ENCODE measurements at regions not wholly inside any gene's neighbourhood (a gene's known extent, or its start where the extent isn't known, plus 50 kb on each side); places are given as distances from the start of the nearest gene placed in this dataset.

DNA sequence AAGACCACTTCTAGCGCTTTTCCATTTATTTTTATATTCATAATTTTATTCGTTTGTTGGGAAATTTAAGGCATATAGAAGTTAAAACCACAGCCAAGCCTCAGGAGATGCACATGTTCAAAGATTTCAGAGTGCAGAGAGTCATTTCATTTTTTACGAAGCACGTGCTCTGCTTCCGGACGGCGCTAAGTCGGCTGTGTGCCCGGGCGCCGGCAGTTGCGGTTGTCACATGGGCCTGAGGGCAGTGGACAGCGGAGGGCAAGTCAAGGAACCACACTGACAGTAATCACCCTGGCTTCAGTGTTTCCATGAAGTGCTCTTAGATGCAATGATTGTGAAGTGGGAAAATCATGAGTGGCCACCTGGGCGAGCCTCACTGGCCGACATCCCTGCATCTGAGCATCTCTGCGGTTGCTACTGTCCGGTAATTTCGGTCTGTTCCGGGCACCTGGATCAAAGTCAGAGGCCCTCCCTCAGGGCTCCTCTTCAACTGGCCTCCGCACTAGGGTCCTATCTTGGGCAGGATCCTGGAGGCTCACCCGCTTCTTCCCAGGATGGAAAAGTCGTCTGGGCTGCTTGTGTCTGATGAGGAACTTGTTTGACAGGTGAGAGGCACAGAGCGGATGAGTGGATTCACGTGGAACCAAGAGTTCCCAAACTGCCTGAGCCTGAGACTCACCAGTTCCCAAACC is 90.8 kb downstream of the DACT2 start:
- no peak for DNase-seq (ENCODE audit: low spot score)

DNA sequence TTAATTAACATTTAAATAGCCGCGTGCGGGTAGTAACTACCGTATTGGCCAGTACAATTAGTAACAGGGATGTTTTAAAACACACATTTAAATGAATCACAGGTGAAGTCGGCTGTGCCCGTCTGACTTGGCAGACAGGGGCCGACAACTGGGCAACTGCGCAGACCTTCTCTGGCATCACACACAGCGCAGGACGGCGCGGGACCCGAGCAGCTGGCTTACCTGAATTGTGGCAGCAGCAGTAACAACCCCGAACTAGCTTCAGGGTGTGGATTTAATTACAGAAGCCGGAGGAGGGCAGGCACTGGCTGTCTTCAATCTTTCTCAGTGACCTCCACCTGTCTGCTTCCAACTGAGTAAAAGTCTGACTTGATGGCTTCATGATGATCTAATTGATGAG is 91.7 kb downstream of the DACT2 start:
- DNase-seq (ENCODE audit: low spot score), result no peak

DNA sequence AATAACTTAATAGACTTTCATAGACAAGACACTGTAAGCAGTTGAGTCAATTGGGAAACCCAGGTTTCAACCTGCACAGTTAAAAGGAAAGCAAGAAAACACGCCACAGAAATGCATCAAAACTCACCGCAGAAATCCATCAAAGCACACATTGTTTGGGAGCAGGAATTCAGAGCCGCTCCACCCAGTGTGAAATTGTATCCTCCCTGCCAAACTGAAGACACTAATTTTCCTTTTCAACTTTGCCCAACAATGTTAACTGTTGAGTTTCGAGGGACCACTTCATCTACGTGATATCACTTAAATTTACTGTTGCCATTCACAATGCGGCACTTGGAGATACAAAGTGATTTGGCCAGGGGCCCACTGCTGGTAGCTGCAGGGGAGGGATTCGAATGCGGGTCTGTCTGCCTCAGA is 92.7 kb downstream of the DACT2 start:
- DNase-seq (ENCODE audit: low spot score), result no peak

DNA sequence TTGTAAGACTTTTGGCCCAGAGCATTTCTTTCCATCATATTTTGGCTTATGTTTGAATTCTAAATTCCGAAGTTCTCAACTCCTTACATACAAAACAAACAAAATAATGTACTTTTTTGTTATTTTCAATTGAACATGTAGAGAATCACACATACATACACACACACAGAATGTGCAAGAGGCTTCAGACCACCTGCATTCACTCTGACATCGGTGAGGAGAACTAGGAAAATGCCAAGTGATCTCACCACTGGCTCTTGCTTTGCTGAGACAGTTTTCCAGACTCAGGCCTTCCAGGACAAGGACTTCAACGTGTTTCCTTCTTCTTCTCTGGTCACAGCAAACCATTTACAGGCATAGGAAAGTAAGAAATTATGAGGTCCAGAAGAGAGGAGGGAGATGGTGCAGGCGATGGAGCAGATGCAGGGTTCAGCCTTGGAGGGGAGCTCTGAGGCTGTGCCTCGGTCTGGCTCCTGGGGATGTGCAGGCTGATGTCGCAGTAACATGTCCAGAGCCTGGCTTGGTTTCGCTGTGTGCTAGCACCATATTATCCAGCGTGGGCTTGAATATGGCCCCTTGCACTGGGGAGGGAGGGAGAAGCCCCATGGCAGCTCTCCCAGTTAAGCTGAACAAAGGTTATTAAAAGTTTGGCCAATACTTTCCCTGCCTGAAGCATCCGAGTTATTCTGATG is 93.4 kb downstream of the DACT2 start:
- DNase-seq (ENCODE audit: low spot score), result peak; percentile 79

DNA sequence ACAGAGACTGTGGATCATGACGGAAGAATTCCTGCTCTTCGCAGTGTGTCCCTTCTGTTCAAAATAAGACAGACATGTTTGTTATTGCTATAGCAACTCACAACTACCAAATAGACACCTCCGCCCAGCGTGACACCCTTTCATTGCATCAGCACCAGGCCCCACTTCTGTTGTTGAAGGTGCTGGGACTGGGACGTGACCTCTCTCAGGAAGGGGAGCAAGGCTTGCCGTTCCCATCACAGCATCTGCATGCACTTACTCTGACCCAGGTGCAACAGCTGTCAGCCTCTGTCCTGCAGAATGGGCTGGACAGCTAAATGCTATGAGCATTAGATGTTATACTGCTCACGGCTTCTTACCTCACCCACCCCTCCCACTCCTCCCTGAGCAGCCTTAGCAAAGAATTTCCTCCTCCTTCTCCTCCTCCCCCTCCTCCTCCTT is 94.1 kb downstream of the DACT2 start:
- DNase-seq (ENCODE audit: low spot score), result no peak

DNA sequence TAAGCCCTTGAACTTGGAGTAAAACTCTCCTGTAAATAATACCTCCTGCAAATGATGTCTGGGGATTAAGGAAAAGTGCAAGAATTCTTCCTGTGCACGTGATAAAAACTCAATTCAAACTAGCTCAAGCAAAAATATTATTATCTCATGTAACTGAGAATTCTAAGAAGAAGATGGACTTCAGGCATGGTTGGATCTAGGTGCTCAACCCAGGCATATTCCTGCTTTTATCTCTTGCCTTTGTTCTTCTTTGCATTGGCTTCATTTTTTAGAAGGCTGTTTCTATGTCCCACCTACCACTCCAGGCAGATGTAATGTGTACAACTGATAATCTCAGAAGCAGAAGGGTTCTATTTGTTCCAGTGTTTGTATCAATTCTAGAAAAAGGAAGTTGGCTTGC is 95.8 kb downstream of the DACT2 start:
- no peak for DNase-seq (ENCODE audit: low spot score)

DNA sequence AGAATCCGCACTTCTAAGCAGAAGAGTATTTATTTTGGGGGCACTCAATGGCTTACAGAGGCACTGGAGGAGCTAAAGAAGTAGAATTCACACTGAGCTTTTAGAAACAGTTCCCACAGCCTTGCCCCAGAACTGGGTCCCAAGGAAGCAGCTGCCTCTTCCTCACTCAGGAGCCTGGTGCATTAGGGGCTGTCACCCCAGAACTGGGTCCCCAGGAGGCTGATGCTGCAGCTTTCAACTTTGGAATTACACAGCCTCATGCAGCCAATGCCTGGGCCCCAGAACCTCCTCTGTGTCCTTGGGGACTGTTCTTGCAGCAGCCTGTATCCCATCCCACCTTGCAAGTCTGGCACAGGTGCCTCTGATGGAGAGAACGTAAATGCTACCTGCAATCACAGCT is 96.4 kb downstream of the DACT2 start:
- DNase-seq (ENCODE audit: low spot score), result no peak

DNA sequence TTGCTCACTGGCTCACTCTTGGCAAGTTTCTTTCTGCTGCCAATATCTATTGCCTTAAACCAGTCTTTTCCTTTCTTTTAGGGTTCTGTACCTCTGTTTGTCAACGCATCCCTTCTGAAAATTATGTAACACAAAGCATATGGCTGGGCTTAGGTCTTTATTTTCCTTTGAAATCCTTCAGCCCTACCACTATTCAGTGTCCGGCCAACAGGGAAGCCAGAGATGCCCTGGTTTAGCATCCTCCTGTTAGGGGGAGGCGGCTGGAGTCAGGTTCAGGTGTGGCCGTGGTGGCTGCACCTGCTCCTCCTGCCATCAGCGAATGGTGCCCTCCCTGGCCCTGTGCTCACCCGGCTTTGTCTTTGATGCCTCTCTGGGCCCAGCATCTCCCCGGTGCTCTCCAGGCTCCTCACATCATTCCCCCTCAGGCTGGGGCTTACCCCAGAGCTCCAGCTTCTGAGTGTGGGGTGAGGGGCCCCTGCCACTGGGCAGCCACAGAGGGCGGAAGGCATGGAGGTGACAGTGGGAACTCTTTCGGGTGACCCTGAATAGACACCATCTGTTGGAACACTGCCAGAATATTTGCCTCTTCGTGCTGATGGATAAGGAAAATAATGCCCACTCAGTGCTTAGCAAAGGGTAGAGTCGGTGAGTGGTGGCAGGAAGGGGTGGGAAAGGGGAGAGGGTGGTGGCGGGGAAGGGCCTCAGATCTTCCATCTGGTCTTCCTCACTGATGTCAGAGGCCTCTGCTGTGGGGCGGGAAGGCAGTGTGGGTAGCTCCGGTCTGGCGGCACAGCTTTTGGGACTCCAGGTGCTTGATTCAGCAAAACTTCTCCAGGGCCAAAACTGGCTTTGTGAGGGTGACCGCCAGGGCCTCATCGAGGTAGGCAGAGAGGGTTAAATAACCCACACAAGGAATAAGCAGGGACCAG is 97.2 kb downstream of the DACT2 start:
- DNase-seq (ENCODE audit: low spot score), result no peak

DNA sequence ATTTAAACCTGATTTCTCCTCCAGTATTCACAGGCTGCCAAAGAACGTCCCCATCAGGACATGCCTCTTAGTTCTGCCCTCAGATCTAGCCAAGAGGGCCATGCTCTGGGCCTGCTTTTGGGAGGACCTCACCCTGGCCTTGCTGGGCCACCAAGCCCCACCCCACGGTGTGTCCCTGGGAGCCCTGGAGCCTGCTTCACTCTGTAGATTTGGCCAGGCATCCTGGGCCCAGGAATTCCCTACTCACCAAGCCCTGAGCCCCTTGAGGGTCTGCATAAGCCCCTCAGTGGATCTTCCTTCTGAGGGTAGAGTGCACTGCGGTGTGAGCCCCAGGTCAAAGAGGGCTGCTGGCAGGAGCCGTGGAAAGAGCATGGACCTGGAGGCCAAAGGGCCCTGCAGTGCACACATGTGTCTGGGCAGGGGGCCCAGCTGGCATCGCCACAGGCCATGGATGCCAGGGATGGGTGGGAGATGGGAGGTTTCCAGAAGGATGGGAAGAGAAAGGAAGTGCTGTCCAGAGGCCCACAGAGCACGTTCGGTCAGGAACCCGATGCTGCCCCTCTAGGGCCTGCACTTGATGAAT is 98.0 kb downstream of the DACT2 start:
- DNase-seq (ENCODE audit: low spot score), result no peak

DNA sequence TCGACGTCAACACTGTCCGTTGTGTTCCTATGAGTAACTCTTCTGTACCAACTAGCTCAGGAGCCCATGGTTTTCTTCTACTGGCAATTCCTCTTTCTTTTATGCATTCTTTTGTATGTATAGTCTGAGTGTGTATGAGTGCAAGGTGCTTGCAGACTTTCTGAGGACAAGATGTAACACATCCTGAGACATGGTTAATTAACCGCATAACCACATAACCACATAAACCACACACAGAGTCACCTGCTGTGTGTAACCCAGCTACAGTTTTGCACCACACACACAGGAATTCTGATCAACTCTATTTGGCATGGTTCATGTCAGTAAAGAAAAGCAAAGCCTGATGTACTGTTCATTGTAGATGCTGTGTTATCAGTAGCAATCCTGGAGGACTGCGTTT is 98.6 kb downstream of the DACT2 start:
- no peak for DNase-seq (ENCODE audit: low spot score)

DNA sequence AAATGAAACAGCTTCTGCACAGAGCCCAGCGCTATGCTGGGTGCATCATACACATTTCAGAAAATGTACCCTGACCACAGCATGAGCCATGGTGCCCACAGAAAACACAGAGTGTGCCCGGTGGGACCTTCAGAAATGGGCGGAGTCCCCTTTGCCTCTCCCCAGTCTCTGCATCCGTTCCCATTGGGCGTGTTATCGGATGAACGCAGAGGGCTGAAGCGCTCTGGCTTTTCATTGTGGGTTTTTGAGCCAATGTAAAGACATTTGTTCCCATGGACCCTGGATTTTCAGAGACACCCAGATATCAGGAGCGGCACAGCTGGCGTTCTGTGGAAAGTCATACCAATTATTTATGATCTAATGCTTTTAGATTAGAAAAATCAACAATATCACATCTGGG is 99.8 kb downstream of the DACT2 start:
- DNase-seq (ENCODE audit: low spot score), result no peak

DNA sequence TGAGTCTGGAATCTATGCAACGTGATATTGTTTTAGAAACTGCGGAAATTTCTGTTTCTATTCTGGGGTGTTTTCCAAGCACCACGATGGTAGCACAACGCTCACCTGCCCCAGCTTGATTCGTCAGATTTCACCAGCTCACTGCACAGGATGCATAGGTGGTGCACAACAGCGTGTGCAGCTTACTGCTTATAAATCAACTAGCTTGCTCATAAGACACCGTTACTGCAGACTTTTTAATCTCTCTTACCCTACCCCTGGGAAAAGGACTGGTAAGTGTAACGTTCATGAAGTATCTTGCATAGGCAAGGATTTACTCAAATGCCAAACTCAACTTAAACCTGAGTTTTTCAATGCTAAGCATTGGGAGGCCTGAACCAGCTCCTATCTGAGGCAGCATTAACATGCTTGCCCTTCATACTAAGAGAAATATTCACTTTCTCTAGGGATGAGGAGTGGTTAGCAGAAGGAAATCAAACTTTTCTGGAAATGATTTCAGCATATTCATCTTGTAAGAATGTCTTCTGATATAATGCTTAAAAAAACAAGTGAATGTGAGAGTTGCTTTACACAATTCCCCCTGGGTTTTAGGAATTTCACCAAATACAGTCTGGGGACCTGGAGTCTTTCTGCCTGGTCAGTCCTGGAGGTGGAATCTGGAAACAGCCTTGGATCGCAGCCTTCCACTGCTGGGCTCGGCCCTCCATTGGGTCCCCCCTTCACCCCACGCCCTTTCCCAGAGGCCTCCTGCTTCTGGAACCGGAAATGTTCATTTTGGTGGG is 100.6 kb downstream of the DACT2 start:
- no peak for DNase-seq (ENCODE audit: low spot score)

DNA sequence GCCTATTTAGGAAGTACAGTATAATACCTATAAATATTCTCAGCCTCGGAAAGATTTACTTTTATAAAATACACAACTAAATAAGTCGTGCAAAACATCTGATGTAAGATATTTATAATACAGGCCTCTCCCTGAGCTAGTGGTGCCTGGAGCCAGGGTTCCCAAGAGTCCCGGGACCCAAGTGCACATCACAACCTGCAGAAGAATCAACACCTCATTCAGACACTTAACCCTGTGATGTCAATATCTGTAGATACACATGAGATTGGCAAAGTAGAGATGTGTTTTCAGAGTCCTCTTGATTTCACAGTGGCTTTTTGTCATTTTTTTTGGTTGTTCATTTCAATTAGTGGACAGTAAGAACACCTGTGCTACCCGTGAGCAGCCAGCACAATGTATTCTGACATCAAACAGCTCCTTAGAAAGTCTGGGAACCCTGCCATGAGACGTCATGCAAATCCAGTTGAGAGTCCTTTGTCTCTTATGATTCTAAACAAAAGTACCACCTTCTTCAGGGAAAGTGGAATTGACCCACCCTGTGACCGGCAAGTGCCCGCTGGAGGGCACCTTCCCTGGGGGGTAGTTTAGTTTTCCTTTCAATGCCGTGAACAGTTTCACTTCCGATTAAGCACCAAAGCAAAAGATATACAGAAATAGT is 101.6 kb downstream of the DACT2 start:
- DNase-seq (ENCODE audit: low spot score), result no peak

DNA sequence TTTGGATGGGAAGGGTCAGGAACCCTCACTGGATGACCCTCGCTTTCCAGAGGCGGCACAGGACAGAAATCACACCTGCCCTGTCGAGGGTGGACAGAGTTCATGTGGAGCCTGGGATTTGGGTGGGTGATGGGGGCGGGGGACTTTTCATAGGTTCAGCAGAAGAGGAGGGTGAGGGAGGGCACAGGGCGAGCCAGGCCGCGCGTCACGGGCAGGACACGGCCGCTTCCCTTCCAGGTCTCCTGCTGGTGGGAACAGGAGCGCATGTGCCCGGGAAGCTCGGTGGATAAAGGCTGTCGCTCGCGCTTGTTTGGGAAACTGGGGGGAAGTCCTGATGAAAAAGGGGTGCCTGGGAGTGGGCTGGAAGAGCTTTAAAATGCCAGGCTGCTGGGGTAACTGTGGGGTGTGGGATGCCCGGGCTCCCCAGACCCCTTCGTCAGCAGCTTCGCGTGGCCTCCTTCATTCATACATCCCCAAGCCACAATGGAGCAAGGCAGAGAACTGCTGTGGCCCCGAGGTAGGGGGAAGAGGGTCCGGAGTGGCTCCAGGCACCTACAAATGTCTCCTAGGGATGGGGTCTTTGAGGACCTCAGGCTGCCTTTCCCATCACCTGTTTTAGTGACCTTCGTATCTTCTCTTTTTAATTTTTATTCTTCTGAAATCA is 102.2 kb downstream of the DACT2 start:
- no peak for DNase-seq (ENCODE audit: low spot score)

DNA sequence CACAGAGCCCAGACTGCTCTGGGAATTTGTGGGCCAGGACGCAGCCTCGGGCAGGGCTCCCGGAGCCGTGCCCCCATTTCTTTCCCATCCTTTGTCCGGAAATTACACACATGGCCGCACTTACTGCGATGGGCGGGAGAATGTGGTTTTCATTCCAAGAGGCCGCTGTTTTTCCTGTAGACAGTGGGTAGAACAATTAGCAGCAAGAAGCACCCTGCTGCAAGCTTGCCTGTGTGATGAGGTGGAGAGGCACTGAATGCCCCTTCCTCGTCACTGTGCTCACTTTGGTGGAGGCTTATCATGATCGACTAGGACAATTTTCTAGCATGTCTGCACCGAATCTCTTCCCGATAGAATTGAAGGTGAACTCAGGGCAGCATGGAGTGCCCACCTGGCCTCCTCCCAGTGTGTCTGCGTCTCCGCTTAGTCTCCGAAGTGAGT is 102.8 kb downstream of the DACT2 start:
- DNase-seq (ENCODE audit: low spot score), result no peak

DNA sequence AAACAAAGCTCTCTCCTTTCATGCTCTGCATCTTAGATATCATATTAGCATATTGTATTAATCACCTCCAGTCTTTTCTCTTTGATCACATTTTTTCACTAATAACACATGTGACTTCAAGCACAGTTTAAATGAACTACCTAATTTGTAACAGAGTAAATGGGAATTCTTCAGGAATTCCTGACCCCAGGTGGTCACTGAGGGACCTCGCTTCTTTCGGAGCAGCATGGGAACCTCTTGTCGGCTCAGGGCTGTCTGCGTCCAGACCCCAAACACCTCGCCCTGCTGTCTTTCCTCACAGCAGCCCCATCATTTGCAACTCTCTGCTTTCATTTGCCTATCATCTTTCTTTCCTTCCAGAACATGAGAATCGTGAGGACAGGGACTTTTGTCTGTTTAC is 103.5 kb downstream of the DACT2 start:
- DNase-seq (ENCODE audit: low spot score), result no peak

DNA sequence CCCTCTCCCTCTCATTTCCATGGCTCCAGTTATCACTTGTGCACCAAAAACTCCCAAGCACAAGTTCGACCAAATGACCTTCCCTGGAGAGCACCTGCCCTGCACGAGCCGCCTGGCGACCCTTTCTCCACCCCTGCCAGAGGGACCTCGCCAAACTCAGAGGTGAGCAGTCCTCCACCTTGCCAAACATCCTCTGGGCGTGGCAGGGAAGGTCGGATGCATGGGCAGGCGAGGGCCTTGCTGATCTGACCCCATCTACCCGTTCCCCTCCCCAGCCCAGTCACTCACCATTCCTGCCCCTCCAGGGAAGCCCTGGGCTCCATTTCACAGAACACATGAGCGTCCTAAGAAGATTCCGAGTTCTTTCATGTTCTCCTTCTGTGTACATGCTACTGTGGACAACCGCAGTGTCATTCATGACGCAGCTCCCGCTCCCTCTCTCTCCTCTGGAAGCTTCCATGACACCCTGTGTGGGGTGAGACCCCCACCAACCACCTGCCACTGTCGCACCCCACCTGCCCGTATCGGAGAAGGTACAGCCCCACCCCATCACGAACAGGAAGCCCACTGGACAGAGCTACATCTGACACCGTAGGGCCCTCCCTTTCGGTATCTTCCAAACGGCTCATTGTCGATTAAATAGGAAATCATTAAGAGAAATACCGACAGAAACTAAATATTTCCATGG is 104.3 kb downstream of the DACT2 start:
- DNase-seq (ENCODE audit: low spot score), result no peak

DNA sequence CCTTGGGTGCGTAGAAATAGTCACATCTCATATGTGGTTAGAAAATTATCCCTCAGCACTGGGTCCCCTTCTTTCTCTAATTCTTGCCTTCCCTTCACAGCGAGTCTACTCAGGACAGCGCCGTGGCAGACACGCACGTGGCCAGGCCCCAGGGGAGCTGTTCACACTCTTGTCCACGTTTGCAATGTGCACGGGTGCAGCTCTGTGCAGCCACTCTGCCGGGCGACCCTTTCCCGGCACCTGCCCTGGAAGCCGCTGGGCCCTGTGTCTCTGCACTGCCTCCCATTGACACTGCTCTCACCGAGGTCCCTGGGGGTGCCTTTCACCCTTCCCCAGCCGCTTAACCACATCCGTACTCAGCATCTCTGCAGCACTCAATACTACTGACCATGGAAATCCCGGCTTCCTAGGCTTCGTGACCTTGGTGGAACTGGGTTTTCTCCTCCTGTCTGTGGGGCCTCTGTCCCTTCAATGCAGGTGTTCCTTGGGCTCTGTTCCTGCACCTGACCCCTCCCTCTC is 104.9 kb downstream of the DACT2 start:
- DNase-seq (ENCODE audit: low spot score), result no peak

DNA sequence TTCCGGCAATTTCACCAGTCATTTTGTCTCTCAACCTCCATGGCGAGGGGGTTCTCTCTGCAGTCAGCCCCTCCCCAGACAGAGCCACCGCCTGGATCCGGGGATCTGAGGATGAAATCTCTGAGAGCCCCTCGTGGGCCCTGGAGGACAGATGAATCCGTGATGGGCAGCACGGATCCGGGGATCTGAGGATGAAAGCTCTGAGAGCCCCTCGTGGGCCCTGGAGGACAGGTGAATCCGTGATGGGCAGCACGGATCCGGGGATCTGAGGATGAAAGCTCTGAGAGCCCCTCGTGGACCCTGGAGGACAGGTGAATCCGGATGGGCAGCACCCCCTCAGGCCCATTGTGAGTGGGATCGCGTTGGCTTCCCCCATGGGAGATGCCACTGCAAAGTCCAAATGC is 106.5 kb downstream of the DACT2 start:
- DNase-seq (ENCODE audit: low spot score), result no peak

DNA sequence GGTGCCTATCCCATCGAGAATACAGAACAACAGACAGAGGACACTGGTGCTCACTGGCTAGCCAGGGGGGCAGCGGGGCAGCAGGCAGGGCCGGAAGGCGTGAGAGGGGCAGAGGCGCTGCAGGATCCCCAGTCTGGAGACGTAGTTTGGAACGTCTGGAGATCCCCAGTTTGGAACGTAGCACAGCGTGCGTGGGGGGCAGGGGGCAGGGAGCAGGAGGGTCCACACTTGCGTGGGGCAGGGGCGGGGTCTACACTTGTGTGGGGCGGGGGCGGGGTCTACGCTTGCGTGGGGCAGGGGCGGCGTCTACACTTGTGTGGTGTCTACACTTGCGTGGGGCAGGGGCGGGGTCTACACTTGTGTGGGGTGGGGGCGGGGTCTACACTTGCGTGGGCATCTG is 107.2 kb downstream of the DACT2 start:
- no peak for DNase-seq (ENCODE audit: low spot score)

Data from HuH-7 (cell line).